SH-SY5Y (cell line): ENCODE measurements at regions not wholly inside any gene's neighbourhood (a gene's known extent, or its start where the extent isn't known, plus 50 kb on each side); places are given as distances from the start of the nearest gene placed in this dataset.

Experiments
- GATA2 ChIP-seq: IDR thresholded peaks from 2 replicates; pipeline ENCODE4 v1.6.1; 2011; ENCODE audit warnings: mild to moderate bottlenecking, low read depth, low read length
- GATA3 ChIP-seq: IDR thresholded peaks from 2 replicates; pipeline ENCODE4 v1.6.1; 2011; ENCODE audit warnings: low read depth, mild to moderate bottlenecking, low read length, moderate library complexity

DNA sequence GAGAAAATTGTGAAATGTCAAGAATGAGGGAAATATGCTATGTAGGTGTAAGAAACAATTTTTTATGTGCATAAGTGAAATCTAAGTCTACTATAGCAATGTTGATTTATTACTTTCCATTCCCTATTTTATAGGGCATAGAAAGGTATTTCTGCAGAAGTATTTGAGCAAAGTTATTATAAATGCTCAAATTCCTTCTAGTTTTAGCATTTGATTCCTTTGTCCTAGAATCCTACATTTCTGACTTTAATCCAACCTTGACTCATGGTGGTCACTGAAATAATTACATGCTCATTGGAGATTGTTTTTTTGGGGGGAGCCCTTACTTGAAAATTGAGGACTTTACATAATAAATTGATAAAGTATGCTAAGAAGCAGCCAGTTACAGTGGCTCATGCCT is 716.6 kb upstream of the LUZP2 start:
- TF ChIP-seq GATA3 = no peak
- no peak for TF ChIP-seq GATA2
